H9 (cell line): ENCODE measurements at regions not wholly inside any gene's neighbourhood (a gene's known extent, or its start where the extent isn't known, plus 50 kb on each side); places are given as distances from the start of the nearest gene placed in this dataset.

Experiments
- DNase-seq: peaks from one replicate; pipeline ENCODE4 v3.0.0-alpha.2; 2017
- H2AFZ ChIP-seq: one replicate; pipeline ENCODE4 v1.6.1; 2013; ENCODE audit warnings: mild to moderate bottlenecking, low read length, control low read depth, moderate library complexity
- H2AK5ac ChIP-seq: 2 replicates; pipeline ENCODE4 v1.6.1; 2013; ENCODE audit warnings: low read length, control low read depth, mixed read lengths; ENCODE audit not compliant: insufficient read length
- H2BK120ac ChIP-seq: one replicate; pipeline ENCODE4 v1.6.1; 2013; ENCODE audit warnings: low read depth, mild to moderate bottlenecking, low read length, control low read depth, inconsistent platforms; ENCODE audit not compliant: poor library complexity, severe bottlenecking
- H2BK12ac ChIP-seq: 2 replicates; pipeline ENCODE4 v1.6.1; 2013; ENCODE audit warnings: low read length, control low read depth, mixed read lengths, low read depth; ENCODE audit not compliant: insufficient read length
- H2BK15ac ChIP-seq: 2 replicates; pipeline ENCODE4 v1.6.1; 2013; ENCODE audit warnings: low read depth, low read length, control low read depth
- H2BK20ac ChIP-seq: one replicate; pipeline ENCODE4 v1.6.1; 2013; ENCODE audit warnings: low read depth, mild to moderate bottlenecking, low read length, control low read depth, inconsistent platforms; ENCODE audit not compliant: poor library complexity, severe bottlenecking
- H2BK5ac ChIP-seq: 2 replicates; pipeline ENCODE4 v1.6.1; 2013; ENCODE audit warnings: low read length, control low read depth, mixed read lengths; ENCODE audit not compliant: insufficient read length
- H3K14ac ChIP-seq: 2 replicates; pipeline ENCODE4 v1.6.1; 2013; ENCODE audit warnings: low read length, control low read depth; ENCODE audit not compliant: insufficient read depth
- H3K18ac ChIP-seq: 2 replicates; pipeline ENCODE4 v1.6.1; 2013; ENCODE audit warnings: low read depth, mild to moderate bottlenecking, mixed read lengths, low read length, control low read depth; ENCODE audit not compliant: insufficient read length
- H3K23ac ChIP-seq: 2 replicates; pipeline ENCODE4 v1.6.1; 2013; ENCODE audit warnings: low read length, control low read depth, mixed read lengths, low read depth; ENCODE audit not compliant: insufficient read length
- H3K23me2 ChIP-seq: 2 replicates; pipeline ENCODE4 v1.6.1; 2013; ENCODE audit warnings: low read depth, mild to moderate bottlenecking, mixed read lengths, low read length, control low read depth; ENCODE audit not compliant: insufficient read length, poor library complexity, severe bottlenecking
- H3K27ac ChIP-seq: 2 replicates; pipeline ENCODE4 v1.5.1; 2013; ENCODE audit warnings: low read length, control low read depth, mixed read lengths, low read depth; ENCODE audit not compliant: insufficient read length
- H3K27me3 ChIP-seq: 2 replicates; pipeline ENCODE4 v1.6.1; 2013; ENCODE audit warnings: low read length, control low read depth, inconsistent platforms; ENCODE audit not compliant: insufficient read depth
- H3K4ac ChIP-seq: 2 replicates; pipeline ENCODE4 v1.6.1; 2013; ENCODE audit warnings: low read depth, mild to moderate bottlenecking, control low read depth, inconsistent platforms, low read length, moderate library complexity
- H3K4me1 ChIP-seq: 2 replicates; pipeline ENCODE4 v1.6.1; 2013; ENCODE audit warnings: low read length, control low read depth, inconsistent platforms; ENCODE audit not compliant: insufficient read depth
- H3K4me2 ChIP-seq: 2 replicates; pipeline ENCODE4 v1.6.1; 2013; ENCODE audit warnings: low read length, control low read depth, mixed read lengths; ENCODE audit not compliant: insufficient read length, insufficient read depth
- H3K56ac ChIP-seq: 2 replicates; pipeline ENCODE4 v1.6.1; 2013; ENCODE audit warnings: low read depth, mild to moderate bottlenecking, mixed read lengths, low read length, control low read depth; ENCODE audit not compliant: insufficient read length
- H3K79me1 ChIP-seq: 2 replicates; pipeline ENCODE4 v1.6.1; 2013; ENCODE audit warnings: low read depth, mild to moderate bottlenecking, moderate library complexity, low read length, control low read depth, inconsistent platforms; ENCODE audit not compliant: insufficient read depth, poor library complexity, severe bottlenecking
- H3K79me2 ChIP-seq: 2 replicates; pipeline ENCODE4 v1.6.1; 2013; ENCODE audit warnings: low read length, control low read depth, inconsistent platforms; ENCODE audit not compliant: insufficient read depth
- H3K9ac ChIP-seq: 2 replicates; pipeline ENCODE4 v1.6.1; 2013; ENCODE audit warnings: low read length, control low read depth, mixed read lengths; ENCODE audit not compliant: insufficient read length; ENCODE audit errors: extremely low read depth
- H3K9me3 ChIP-seq: one replicate; pipeline ENCODE4 v1.6.1; 2013; ENCODE audit warnings: low read depth, low read length, inconsistent platforms; ENCODE audit not compliant: control insufficient read depth
- H3T11ph ChIP-seq: one replicate; pipeline ENCODE4 v1.6.1; 2013; ENCODE audit warnings: mild to moderate bottlenecking, low read length, control low read depth, inconsistent platforms
- H4K20me1 ChIP-seq: one replicate; pipeline ENCODE4 v1.6.1; 2013; ENCODE audit not compliant: control insufficient read depth, insufficient read length, insufficient read depth
- H4K5ac ChIP-seq: 2 replicates; pipeline ENCODE4 v1.6.1; 2013; ENCODE audit warnings: low read depth, mild to moderate bottlenecking, mixed read lengths, low read length, control low read depth; ENCODE audit not compliant: insufficient read length
- H4K8ac ChIP-seq: replicated peaks from 2 replicates; pipeline ENCODE4 v1.6.1; 2013; ENCODE audit warnings: low read length, control low read depth, mixed read lengths, low read depth; ENCODE audit not compliant: insufficient read length
- H4K91ac ChIP-seq: 2 replicates; pipeline ENCODE4 v1.6.1; 2013; ENCODE audit warnings: low read depth, mild to moderate bottlenecking, moderate library complexity, mixed read lengths, low read length, control low read depth; ENCODE audit not compliant: insufficient read length
- H3K27ac Mint-ChIP-seq, 3 experiments: 2 replicates in 2 of 3; 3 replicates in 1 of 3; pipeline ENCODE4 v1.8.0; 2020 to 2021; ENCODE audit warnings: mixed read lengths in 3 of 3, mild to moderate bottlenecking in 1 of 3, moderate library complexity in 1 of 3
- H3K27me3 Mint-ChIP-seq: 2 replicates; pipeline ENCODE4 v1.8.0; 2021; ENCODE audit warnings: low read depth, mild to moderate bottlenecking, moderate library complexity, mixed read lengths
- H3K36me3 Mint-ChIP-seq, 3 experiments: 2 replicates in 2 of 3; 3 replicates in 1 of 3; pipeline ENCODE4 v1.8.0; 2020 to 2021; ENCODE audit warnings: low read depth in 3 of 3, mixed read lengths in 3 of 3; ENCODE audit not compliant: insufficient read depth in 1 of 3
- H3K4me1 Mint-ChIP-seq, 2 experiments: 2 replicates each; pipeline ENCODE4 v1.8.0; 2020; ENCODE audit warnings: mixed read lengths in 2 of 2
- H3K4me3 Mint-ChIP-seq, 2 experiments: 2 replicates in 1 of 2; 3 replicates in 1 of 2; pipeline ENCODE4 v1.8.0; 2020 to 2021; ENCODE audit warnings: mild to moderate bottlenecking in 2 of 2, mixed read lengths in 2 of 2, moderate library complexity in 1 of 2
- H3K9me3 Mint-ChIP-seq, 2 experiments: 2 replicates in 1 of 2; 3 replicates in 1 of 2; pipeline ENCODE4 v1.8.0; 2020; ENCODE audit warnings: mild to moderate bottlenecking in 2 of 2, mixed read lengths in 2 of 2, moderate library complexity in 1 of 2
- WGBS: extraction: QIAGEN DNeasy Blood & Tissue Kit; methylation state at CpG from one replicate; pipeline ENCODE4 v1.1.7; 2013; ENCODE audit warnings: missing lambda C conversion rate, low lambda C conversion rate, mixed read lengths; ENCODE audit not compliant: insufficient read length; ENCODE audit errors: extremely low coverage; 5-methylcytosine and 5-hydroxymethylcytosine counted together
- TF ChIP-seq, protein P1 (sequence below): fragments of 200-600 bp; sonication (generic); conservative IDR thresholded peaks from 3 replicates; pipeline ENCODE4 v1.8.0; 2021; ENCODE audit warnings: antibody characterized with exemption, mild to moderate bottlenecking

GRCh38 chr12:114835031-114835430 is 151.1 kb upstream of the TBX3 start:
- H3K27me3 ChIP-seq = no peaks in the 10 kb centered on the region
- no peak overlapping the region for H3K4me2 ChIP-seq
- Mint-ChIP-seq H3K36me3 (peaks cover 0 to 3% (median 0%) of the 10 kb centered on the region in 3 experiments; a peak in 3 of 7 replicates), H3K9me3 (peaks cover 4 to 14% of the 10 kb centered on the region in 2 experiments; a peak in 4 of 5 replicates), H3K4me3 (no peak overlapping the region), H3K27me3 (no peaks in the 10 kb centered on the region), H3K27ac (no peak overlapping the region), H3K4me1 (peaks cover 0 to 2% of the 10 kb centered on the region in 2 experiments; a peak in 1 of 4 replicates)
- H2BK5ac ChIP-seq = no peak overlapping the region
- no peak overlapping the region for H3T11ph ChIP-seq
- H3K4me1 ChIP-seq = no peaks in the 10 kb centered on the region
- H3K79me1 ChIP-seq = no peaks in the 10 kb centered on the region
- no peak overlapping the region for H4K8ac ChIP-seq
- H4K5ac ChIP-seq = no peak overlapping the region
- WGBS = no CpG with 5 or more reads among the region's 2 CpGs
- no peaks in the 10 kb centered on the region for H3K9me3 ChIP-seq
- H3K9ac ChIP-seq = no peak overlapping the region
- H2BK20ac ChIP-seq = no peak overlapping the region
- H3K56ac ChIP-seq = no peak overlapping the region
- no peaks in the 10 kb centered on the region for H3K23me2 ChIP-seq
- H3K27ac ChIP-seq = no peak overlapping the region
- H2AK5ac ChIP-seq = no peak overlapping the region
- H4K20me1 ChIP-seq = no peaks in the 10 kb centered on the region
- no peak overlapping the region for H2BK120ac ChIP-seq
- H3K4ac ChIP-seq = no peak overlapping the region
- no peak overlapping the region for H2BK15ac ChIP-seq
- no peaks in the 10 kb centered on the region for H3K79me2 ChIP-seq
- H3K18ac ChIP-seq = no peak overlapping the region
- H2BK12ac ChIP-seq = no peak overlapping the region
- no peak overlapping the region for H2AFZ ChIP-seq
- TF ChIP-seq, protein P1, sequence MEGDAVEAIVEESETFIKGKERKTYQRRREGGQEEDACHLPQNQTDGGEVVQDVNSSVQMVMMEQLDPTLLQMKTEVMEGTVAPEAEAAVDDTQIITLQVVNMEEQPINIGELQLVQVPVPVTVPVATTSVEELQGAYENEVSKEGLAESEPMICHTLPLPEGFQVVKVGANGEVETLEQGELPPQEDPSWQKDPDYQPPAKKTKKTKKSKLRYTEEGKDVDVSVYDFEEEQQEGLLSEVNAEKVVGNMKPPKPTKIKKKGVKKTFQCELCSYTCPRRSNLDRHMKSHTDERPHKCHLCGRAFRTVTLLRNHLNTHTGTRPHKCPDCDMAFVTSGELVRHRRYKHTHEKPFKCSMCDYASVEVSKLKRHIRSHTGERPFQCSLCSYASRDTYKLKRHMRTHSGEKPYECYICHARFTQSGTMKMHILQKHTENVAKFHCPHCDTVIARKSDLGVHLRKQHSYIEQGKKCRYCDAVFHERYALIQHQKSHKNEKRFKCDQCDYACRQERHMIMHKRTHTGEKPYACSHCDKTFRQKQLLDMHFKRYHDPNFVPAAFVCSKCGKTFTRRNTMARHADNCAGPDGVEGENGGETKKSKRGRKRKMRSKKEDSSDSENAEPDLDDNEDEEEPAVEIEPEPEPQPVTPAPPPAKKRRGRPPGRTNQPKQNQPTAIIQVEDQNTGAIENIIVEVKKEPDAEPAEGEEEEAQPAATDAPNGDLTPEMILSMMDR = no peak
- H3K23ac ChIP-seq = no peak overlapping the region
- H4K91ac ChIP-seq = no peak overlapping the region
- DNase-seq = no peak
- H3K14ac ChIP-seq = no peak overlapping the region
